IPS DF 19.7 (cell line): ENCODE measurements at regions not wholly inside any gene's neighbourhood (a gene's known extent, or its start where the extent isn't known, plus 50 kb on each side); places are given as distances from the start of the nearest gene placed in this dataset.

Source experiments
- DNase-seq: peaks from one replicate; pipeline ENCODE4 v3.0.0-alpha.2; 2013; ENCODE audit warnings: low read depth, low spot score

GRCh38 chr5:66469684-66470083, 126.5 kb upstream of the MAST4 start:
- no peak for DNase-seq

- DNase-seq = no peak
Observed at GRCh38 chr5:66472010-66472409, 124.2 kb upstream of the MAST4 start.

GRCh38 chr5:66475731-66476130, 120.5 kb upstream of the MAST4 start:
- no peak for DNase-seq

- DNase-seq = no peak
Observed at GRCh38 chr5:66477596-66477995, 118.6 kb upstream of the MAST4 start.

GRCh38 chr5:66494437-66494836, 101.8 kb upstream of the MAST4 start:
- DNase-seq = peak; percentile 30

- no peak for DNase-seq
Observed at GRCh38 chr5:66498791-66499207, 97.4 kb upstream of the MAST4 start.

- DNase-seq = no peak
Observed at GRCh38 chr5:66503203-66503789, 92.9 kb upstream of the MAST4 start.

GRCh38 chr5:66507106-66507505, 89.1 kb upstream of the MAST4 start:
- DNase-seq = no peak

GRCh38 chr5:66511491-66511890, 84.7 kb upstream of the MAST4 start:
- no peak for DNase-seq

- no peak for DNase-seq
Observed at GRCh38 chr5:66513130-66513529, 83.1 kb upstream of the MAST4 start.

GRCh38 chr5:66515209-66515608, 81.0 kb upstream of the MAST4 start:
- no peak for DNase-seq

- DNase-seq = no peak
Observed at GRCh38 chr5:66516550-66516949, 79.6 kb upstream of the MAST4 start.

- no peak for DNase-seq
Observed at GRCh38 chr5:66517351-66517750, 78.8 kb upstream of the MAST4 start.

- DNase-seq = no peak
Observed at GRCh38 chr5:66518052-66518451, 78.1 kb upstream of the MAST4 start.

GRCh38 chr5:66518753-66519152, 77.4 kb upstream of the MAST4 start:
- no peak for DNase-seq

GRCh38 chr5:66519626-66520025, 76.6 kb upstream of the MAST4 start:
- no peak for DNase-seq

- DNase-seq = no peak
Observed at GRCh38 chr5:66520854-66521253, 75.3 kb upstream of the MAST4 start.

- DNase-seq = no peak
Observed at GRCh38 chr5:66527478-66528035, 68.6 kb upstream of the MAST4 start.

- DNase-seq = no peak
Observed at GRCh38 chr5:66529182-66529581, 67.0 kb upstream of the MAST4 start.

GRCh38 chr5:66529704-66530103, 66.5 kb upstream of the MAST4 start:
- no peak for DNase-seq

GRCh38 chr5:66538126-66538525, 58.1 kb upstream of the MAST4 start:
- DNase-seq = no peak

GRCh38 chr5:66538531-66538930, 57.7 kb upstream of the MAST4 start:
- DNase-seq = no peak

GRCh38 chr5:66540078-66540477, 56.1 kb upstream of the MAST4 start:
- DNase-seq = no peak

GRCh38 chr5:66542711-66543110, 53.5 kb upstream of the MAST4 start:
- DNase-seq = no peak
